Glutamatergic neuron (in vitro differentiated cells): ENCODE measurements at regions not wholly inside any gene's neighbourhood (a gene's known extent, or its start where the extent isn't known, plus 50 kb on each side); places are given as distances from the start of the nearest gene placed in this dataset.

ENCODE experiments used
- DNase-seq: peaks from one replicate; pipeline ENCODE4 v3.0.0; 2022
- H3K27ac Mint-ChIP-seq: one replicate; pipeline ENCODE4 v1.8.0; 2020; ENCODE audit warnings: mild to moderate bottlenecking, mixed read lengths, inconsistent platforms; ENCODE audit not compliant: unreplicated experiment
- H3K27me3 Mint-ChIP-seq: one replicate; pipeline ENCODE4 v1.8.0; 2020; ENCODE audit warnings: mild to moderate bottlenecking, moderate library complexity, mixed read lengths, inconsistent platforms; ENCODE audit not compliant: unreplicated experiment
- H3K36me3 Mint-ChIP-seq: one replicate; pipeline ENCODE4 v1.8.0; 2020; ENCODE audit warnings: mild to moderate bottlenecking, mixed read lengths, inconsistent platforms; ENCODE audit not compliant: unreplicated experiment
- H3K4me1 Mint-ChIP-seq: one replicate; pipeline ENCODE4 v1.8.0; 2020; ENCODE audit warnings: mild to moderate bottlenecking, low read depth, mixed read lengths, inconsistent platforms; ENCODE audit not compliant: unreplicated experiment
- H3K4me3 Mint-ChIP-seq: one replicate; pipeline ENCODE4 v1.8.0; 2020; ENCODE audit warnings: mild to moderate bottlenecking, mixed read lengths, inconsistent platforms; ENCODE audit not compliant: unreplicated experiment
- H3K9me3 Mint-ChIP-seq: one replicate; pipeline ENCODE4 v1.8.0; 2020; ENCODE audit warnings: mild to moderate bottlenecking, moderate library complexity, mixed read lengths, inconsistent platforms; ENCODE audit not compliant: unreplicated experiment
- TF ChIP-seq, protein P1 (sequence below): fragments of 200-600 bp; sonication (generic); IDR thresholded peaks from one replicate; pipeline ENCODE4 v1.5.0; 2021; ENCODE audit not compliant: partially characterized antibody, unreplicated experiment

DNA sequence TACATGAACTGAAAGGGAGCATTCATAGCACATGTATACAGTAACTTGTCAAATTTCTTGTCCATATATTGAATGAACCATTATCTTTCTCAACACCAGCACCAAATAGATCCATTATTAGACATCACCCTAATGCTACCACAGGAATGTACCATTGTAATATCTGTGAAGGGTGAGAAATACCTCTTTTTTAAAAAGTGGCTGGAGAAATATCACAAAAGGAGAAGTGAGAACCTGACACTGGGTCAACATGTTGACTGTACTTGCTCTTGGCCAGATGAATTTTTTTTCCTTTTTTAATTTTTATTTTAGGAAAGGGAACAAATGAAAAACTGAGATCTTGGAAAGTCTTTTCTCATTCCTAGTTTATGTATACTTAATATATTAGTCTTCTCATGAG, 63.5 kb downstream of the CAVIN2 start:
- TF ChIP-seq, protein P1, sequence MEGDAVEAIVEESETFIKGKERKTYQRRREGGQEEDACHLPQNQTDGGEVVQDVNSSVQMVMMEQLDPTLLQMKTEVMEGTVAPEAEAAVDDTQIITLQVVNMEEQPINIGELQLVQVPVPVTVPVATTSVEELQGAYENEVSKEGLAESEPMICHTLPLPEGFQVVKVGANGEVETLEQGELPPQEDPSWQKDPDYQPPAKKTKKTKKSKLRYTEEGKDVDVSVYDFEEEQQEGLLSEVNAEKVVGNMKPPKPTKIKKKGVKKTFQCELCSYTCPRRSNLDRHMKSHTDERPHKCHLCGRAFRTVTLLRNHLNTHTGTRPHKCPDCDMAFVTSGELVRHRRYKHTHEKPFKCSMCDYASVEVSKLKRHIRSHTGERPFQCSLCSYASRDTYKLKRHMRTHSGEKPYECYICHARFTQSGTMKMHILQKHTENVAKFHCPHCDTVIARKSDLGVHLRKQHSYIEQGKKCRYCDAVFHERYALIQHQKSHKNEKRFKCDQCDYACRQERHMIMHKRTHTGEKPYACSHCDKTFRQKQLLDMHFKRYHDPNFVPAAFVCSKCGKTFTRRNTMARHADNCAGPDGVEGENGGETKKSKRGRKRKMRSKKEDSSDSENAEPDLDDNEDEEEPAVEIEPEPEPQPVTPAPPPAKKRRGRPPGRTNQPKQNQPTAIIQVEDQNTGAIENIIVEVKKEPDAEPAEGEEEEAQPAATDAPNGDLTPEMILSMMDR: no peak
- no peak for DNase-seq
- no peak overlapping the region for H3K4me3 Mint-ChIP-seq
- no peaks in the 10 kb centered on the region for H3K9me3 Mint-ChIP-seq
- H3K36me3 Mint-ChIP-seq: no peaks in the 10 kb centered on the region
- no peak overlapping the region for H3K27ac Mint-ChIP-seq
- H3K4me1 Mint-ChIP-seq: no peaks in the 10 kb centered on the region
- no peaks in the 10 kb centered on the region for H3K27me3 Mint-ChIP-seq
